ENCODE measurements at regions not wholly inside any gene's neighbourhood (a gene's known extent, or its start where the extent isn't known, plus 50 kb on each side); places are given as distances from the start of the nearest gene placed in this dataset.

GRCh38 chr19:16021796-16022195, 54.5 kb upstream of the TPM4 start:
- no peak for TF ChIP-seq CTCF (IDR thresholded peaks at IDR 0.05)
- TF ChIP-seq POLR2AphosphoS5 (IDR thresholded peaks at IDR 0.05), result no peak
